DND-41 (cell line): ENCODE measurements at regions not wholly inside any gene's neighbourhood (a gene's known extent, or its start where the extent isn't known, plus 50 kb on each side); places are given as distances from the start of the nearest gene placed in this dataset.

Experiments used
- EZH2 ChIP-seq: IDR thresholded peaks from 3 replicates; pipeline ENCODE4 v1.6.1; 2012; ENCODE audit warnings: borderline replicate concordance, low read depth, mild to moderate bottlenecking, moderate library complexity, low read length, inconsistent platforms; ENCODE audit not compliant: severe bottlenecking
- TF ChIP-seq, protein P1 (sequence below): IDR thresholded peaks from 2 replicates; pipeline ENCODE4 v1.5.1; 2012; ENCODE audit warnings: borderline replicate concordance, low read length, moderate library complexity, mild to moderate bottlenecking; ENCODE audit not compliant: poor library complexity, severe bottlenecking; ENCODE audit errors: extremely low read depth

DNA sequence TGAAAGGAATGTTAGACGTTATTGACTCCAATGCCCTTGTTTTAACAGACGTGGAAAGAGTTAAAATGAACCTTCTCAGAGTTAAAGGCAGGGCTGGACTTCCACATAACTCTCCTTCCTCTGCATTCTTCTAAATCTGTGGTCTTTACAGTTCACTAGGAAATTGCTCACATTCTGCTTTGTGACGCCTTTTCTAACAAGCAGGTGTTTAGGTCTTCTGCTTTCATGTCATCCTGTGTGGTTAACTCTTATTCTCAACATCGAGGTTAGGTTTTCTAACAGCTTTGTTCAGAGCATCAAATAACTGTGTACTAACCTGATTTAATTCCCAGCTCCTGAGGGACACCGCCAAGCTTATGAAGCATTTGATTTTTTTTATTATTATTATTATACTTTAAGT is 81.3 kb upstream of the NT5E start:
- TF ChIP-seq, protein P1, sequence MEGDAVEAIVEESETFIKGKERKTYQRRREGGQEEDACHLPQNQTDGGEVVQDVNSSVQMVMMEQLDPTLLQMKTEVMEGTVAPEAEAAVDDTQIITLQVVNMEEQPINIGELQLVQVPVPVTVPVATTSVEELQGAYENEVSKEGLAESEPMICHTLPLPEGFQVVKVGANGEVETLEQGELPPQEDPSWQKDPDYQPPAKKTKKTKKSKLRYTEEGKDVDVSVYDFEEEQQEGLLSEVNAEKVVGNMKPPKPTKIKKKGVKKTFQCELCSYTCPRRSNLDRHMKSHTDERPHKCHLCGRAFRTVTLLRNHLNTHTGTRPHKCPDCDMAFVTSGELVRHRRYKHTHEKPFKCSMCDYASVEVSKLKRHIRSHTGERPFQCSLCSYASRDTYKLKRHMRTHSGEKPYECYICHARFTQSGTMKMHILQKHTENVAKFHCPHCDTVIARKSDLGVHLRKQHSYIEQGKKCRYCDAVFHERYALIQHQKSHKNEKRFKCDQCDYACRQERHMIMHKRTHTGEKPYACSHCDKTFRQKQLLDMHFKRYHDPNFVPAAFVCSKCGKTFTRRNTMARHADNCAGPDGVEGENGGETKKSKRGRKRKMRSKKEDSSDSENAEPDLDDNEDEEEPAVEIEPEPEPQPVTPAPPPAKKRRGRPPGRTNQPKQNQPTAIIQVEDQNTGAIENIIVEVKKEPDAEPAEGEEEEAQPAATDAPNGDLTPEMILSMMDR, result no peak
- TF ChIP-seq EZH2, result no peak
